ENCODE measurements at regions not wholly inside any gene's neighbourhood (a gene's known extent, or its start where the extent isn't known, plus 50 kb on each side); places are given as distances from the start of the nearest gene placed in this dataset.

DNA sequence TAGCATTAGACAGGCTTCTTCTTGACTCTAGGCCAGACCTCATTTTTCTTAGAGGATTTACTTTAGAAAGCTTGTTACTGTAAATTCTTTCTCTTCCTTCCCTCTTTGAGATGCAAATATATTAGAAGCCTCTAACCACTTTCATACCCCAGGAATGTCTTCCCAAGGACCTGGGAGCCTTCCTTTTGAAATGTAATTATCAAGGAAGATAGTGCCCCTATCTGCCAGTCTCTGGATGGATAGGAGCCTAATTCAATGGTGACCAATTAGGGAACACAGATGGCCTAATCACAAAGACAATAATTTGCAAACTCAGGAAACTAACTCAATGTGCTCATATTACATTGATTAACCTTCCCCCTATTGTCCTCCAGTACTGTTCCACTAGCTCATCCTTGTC, 145.6 kb upstream of the DCAF8L1 start:
- no peak for TF ChIP-seq POLR2A (IDR thresholded peaks at IDR 0.05)
- TF ChIP-seq, protein P1, sequence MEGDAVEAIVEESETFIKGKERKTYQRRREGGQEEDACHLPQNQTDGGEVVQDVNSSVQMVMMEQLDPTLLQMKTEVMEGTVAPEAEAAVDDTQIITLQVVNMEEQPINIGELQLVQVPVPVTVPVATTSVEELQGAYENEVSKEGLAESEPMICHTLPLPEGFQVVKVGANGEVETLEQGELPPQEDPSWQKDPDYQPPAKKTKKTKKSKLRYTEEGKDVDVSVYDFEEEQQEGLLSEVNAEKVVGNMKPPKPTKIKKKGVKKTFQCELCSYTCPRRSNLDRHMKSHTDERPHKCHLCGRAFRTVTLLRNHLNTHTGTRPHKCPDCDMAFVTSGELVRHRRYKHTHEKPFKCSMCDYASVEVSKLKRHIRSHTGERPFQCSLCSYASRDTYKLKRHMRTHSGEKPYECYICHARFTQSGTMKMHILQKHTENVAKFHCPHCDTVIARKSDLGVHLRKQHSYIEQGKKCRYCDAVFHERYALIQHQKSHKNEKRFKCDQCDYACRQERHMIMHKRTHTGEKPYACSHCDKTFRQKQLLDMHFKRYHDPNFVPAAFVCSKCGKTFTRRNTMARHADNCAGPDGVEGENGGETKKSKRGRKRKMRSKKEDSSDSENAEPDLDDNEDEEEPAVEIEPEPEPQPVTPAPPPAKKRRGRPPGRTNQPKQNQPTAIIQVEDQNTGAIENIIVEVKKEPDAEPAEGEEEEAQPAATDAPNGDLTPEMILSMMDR (IDR thresholded peaks at IDR 0.05): no peak
